GM18870 (cell line): ENCODE measurements at regions not wholly inside any gene's neighbourhood (a gene's known extent, or its start where the extent isn't known, plus 50 kb on each side); places are given as distances from the start of the nearest gene placed in this dataset.

Experiments
- ATAC-seq: cut with Tn5 transposase; IDR thresholded peaks from one replicate; pipeline ENCODE4 v1.9.1; 2021; ENCODE audit warnings: moderate library complexity; ENCODE audit not compliant: unreplicated experiment

GRCh38 chr6:95142101-95142500 is 435.2 kb upstream of the MANEA start:
- no peak for ATAC-seq

GRCh38 chr6:95142661-95143335 is 434.5 kb upstream of the MANEA start:
- ATAC-seq, result no peak

- no peak for ATAC-seq
Observed at GRCh38 chr6:95143408-95144180, 433.7 kb upstream of the MANEA start.

GRCh38 chr6:95145457-95145856 is 431.9 kb upstream of the MANEA start:
- ATAC-seq, result no peak

- no peak for ATAC-seq
Observed at GRCh38 chr6:95159557-95159956, 417.8 kb upstream of the MANEA start.

GRCh38 chr6:95169775-95170174 is 407.6 kb upstream of the MANEA start:
- ATAC-seq, result no peak

- no peak for ATAC-seq
Observed at GRCh38 chr6:95175927-95176675, 401.2 kb upstream of the MANEA start.

- ATAC-seq, result no peak
Observed at GRCh38 chr6:95185874-95186273, 391.5 kb upstream of the MANEA start.

- ATAC-seq, result no peak
Observed at GRCh38 chr6:95186710-95187109, 390.6 kb upstream of the MANEA start.

- no peak for ATAC-seq
Observed at GRCh38 chr6:95197590-95197989, 379.7 kb upstream of the MANEA start.

- peak; percentile 91 for ATAC-seq
Observed at GRCh38 chr6:95203153-95203754, 374.1 kb upstream of the MANEA start.

GRCh38 chr6:95204178-95204577 is 373.2 kb upstream of the MANEA start:
- no peak for ATAC-seq

GRCh38 chr6:95208621-95209020 is 368.7 kb upstream of the MANEA start:
- no peak for ATAC-seq

- no peak for ATAC-seq
Observed at GRCh38 chr6:95209074-95209473, 368.3 kb upstream of the MANEA start.

GRCh38 chr6:95216555-95216954 is 360.8 kb upstream of the MANEA start:
- no peak for ATAC-seq

GRCh38 chr6:95227351-95227750 is 350.0 kb upstream of the MANEA start:
- no peak for ATAC-seq

- ATAC-seq, result no peak
Observed at GRCh38 chr6:95228636-95229035, 348.7 kb upstream of the MANEA start.

- no peak for ATAC-seq
Observed at GRCh38 chr6:95230071-95230740, 347.1 kb upstream of the MANEA start.

- ATAC-seq, result no peak
Observed at GRCh38 chr6:95231416-95231815, 345.9 kb upstream of the MANEA start.

- ATAC-seq, result no peak
Observed at GRCh38 chr6:95232446-95232845, 344.9 kb upstream of the MANEA start.

GRCh38 chr6:95233879-95234278 is 343.5 kb upstream of the MANEA start:
- ATAC-seq, result no peak
